ENCODE measurements at regions not wholly inside any gene's neighbourhood (a gene's known extent, or its start where the extent isn't known, plus 50 kb on each side); places are given as distances from the start of the nearest gene placed in this dataset.

- TF ChIP-seq CTCF (IDR thresholded peaks at IDR 0.05; ENCODE audit: low read depth, low read length, missing control alignments): no peak
- no peak overlapping the region for H3K4me3 ChIP-seq (ENCODE audit: low read depth, low read length)
- DNase-seq (ENCODE audit: low read depth): no peak
These were observed 100.0 kb upstream of the ARHGAP5 start for GRCh38 chr14:31977001-31977556.

- TF ChIP-seq CTCF (IDR thresholded peaks at IDR 0.05; ENCODE audit: low read depth, low read length, missing control alignments): no peak
- no peak overlapping the region for H3K4me3 ChIP-seq (ENCODE audit: low read depth, low read length)
- no peak for DNase-seq (ENCODE audit: low read depth)
These were observed 98.7 kb upstream of the ARHGAP5 start for GRCh38 chr14:31978423-31978822.

- no peak overlapping the region for H3K4me3 ChIP-seq (ENCODE audit: low read depth, low read length)
- no peak for DNase-seq (ENCODE audit: low read depth)
- TF ChIP-seq CTCF (IDR thresholded peaks at IDR 0.05; ENCODE audit: low read depth, low read length, missing control alignments): no peak
These were observed 94.5 kb upstream of the ARHGAP5 start for GRCh38 chr14:31982642-31983041.

- no peak overlapping the region for H3K4me3 ChIP-seq (ENCODE audit: low read depth, low read length)
- no peak for DNase-seq (ENCODE audit: low read depth)
- no peak for TF ChIP-seq CTCF (IDR thresholded peaks at IDR 0.05; ENCODE audit: low read depth, low read length, missing control alignments)
These were observed 90.7 kb upstream of the ARHGAP5 start for GRCh38 chr14:31986405-31986804.

- TF ChIP-seq CTCF (IDR thresholded peaks at IDR 0.05; ENCODE audit: low read depth, low read length, missing control alignments): no peak
- no peak for DNase-seq (ENCODE audit: low read depth)
- H3K4me3 ChIP-seq (ENCODE audit: low read depth, low read length): no peak overlapping the region
These were observed 89.4 kb upstream of the ARHGAP5 start for GRCh38 chr14:31987721-31988120.

GRCh38 chr14:31988244-31988643 is 88.9 kb upstream of the ARHGAP5 start:
- no peak overlapping the region for H3K4me3 ChIP-seq (ENCODE audit: low read depth, low read length)
- no peak for DNase-seq (ENCODE audit: low read depth)
- TF ChIP-seq CTCF (IDR thresholded peaks at IDR 0.05; ENCODE audit: low read depth, low read length, missing control alignments): no peak

- H3K4me3 ChIP-seq (ENCODE audit: low read depth, low read length): no peak overlapping the region
- no peak for DNase-seq (ENCODE audit: low read depth)
- TF ChIP-seq CTCF (IDR thresholded peaks at IDR 0.05; ENCODE audit: low read depth, low read length, missing control alignments): no peak
These were observed 86.8 kb upstream of the ARHGAP5 start for GRCh38 chr14:31990183-31990857.
